K562 (cell line): ENCODE measurements at regions not wholly inside any gene's neighbourhood (a gene's known extent, or its start where the extent isn't known, plus 50 kb on each side); places are given as distances from the start of the nearest gene placed in this dataset.

Experiments used
- FUS ChIP-seq: fragments of 200-400 bp; formaldehyde crosslinking; optimal IDR thresholded peaks from 2 replicates; pipeline ENCODE3; 2017; ENCODE audit warnings: low read depth, low read length
- HSF4 ChIP-seq: fragments of 250-450 bp; sonication (Bioruptor Pico); IDR thresholded peaks from 2 replicates; pipeline ENCODE4 v2.1.2; 2022; ENCODE audit warnings: mild to moderate bottlenecking, moderate library complexity, borderline replicate concordance
- RHOXF2B ChIP-seq: fragments of 250-450 bp; sonication (Bioruptor Pico); conservative IDR thresholded peaks from 2 replicates; pipeline ENCODE4 v1.5.1; 2021
- ZBTB40 ChIP-seq, 2 experiments: fragments of 450-650 bp in 1 of 2; sonication (generic) in 1 of 2; formaldehyde crosslinking in 1 of 2; IDR thresholded peaks; 2 replicates each; pipeline versions ENCODE4 v1.7.1 to v1.9.0; 2016 to 2022; ENCODE audit warnings: inconsistent platforms in 1 of 2, mild to moderate bottlenecking in 1 of 2, missing genetic modification reagents in 1 of 2

- TF ChIP-seq ZBTB40 (IDR thresholded peaks at IDR 0.05) (no peak), ZBTB40 (CRISPR knock-in tag; IDR thresholded peaks at IDR 0.05) (no peak), FUS (no peak), RHOXF2B (CRISPR knock-in tag) (no peak), HSF4 (CRISPR knock-in tag) (no peak)
These were observed 2800.4 kb downstream of the PCDH9 start (continued) for GRCh38 chr13:64429691-64430090.
